Neural cell (in vitro differentiated cells): ENCODE measurements at regions not wholly inside any gene's neighbourhood (a gene's known extent, or its start where the extent isn't known, plus 50 kb on each side); places are given as distances from the start of the nearest gene placed in this dataset.

Experiments used
- H2AFZ ChIP-seq: fragments of 200-600, 300-800 bp; sonication (generic), shearing (Covaris generic); 2 replicates; pipeline ENCODE4 v1.6.0; 2014; ENCODE audit warnings: low read depth, mild to moderate bottlenecking, antibody characterized with exemption, low read length, moderate library complexity
- H3F3A ChIP-seq: fragments of 200-600 bp; shearing (Covaris generic); 2 replicates; pipeline ENCODE4 v1.6.1; 2016; ENCODE audit warnings: mild to moderate bottlenecking, moderate library complexity, mixed read lengths, antibody characterized with exemption, low read length; ENCODE audit not compliant: insufficient read depth, poor library complexity, severe bottlenecking
- H3K27ac ChIP-seq: fragments of 200-600, 300-800 bp; sonication (generic), shearing (Covaris generic); 2 replicates; pipeline ENCODE4 v1.5.1; 2014; ENCODE audit warnings: mild to moderate bottlenecking, low read length, moderate library complexity
- H3K27me3 ChIP-seq: fragments of 300-800, 200-600 bp; sonication (generic), shearing (Covaris generic); 2 replicates; pipeline ENCODE4 v1.6.0; 2014; ENCODE audit warnings: mild to moderate bottlenecking, low read depth, low read length, moderate library complexity; ENCODE audit not compliant: insufficient read depth
- H3K36me3 ChIP-seq: fragments of 300-800, 200-600 bp; sonication (generic), shearing (Covaris generic); 2 replicates; pipeline ENCODE4 v1.5.1; 2014; ENCODE audit warnings: mild to moderate bottlenecking, antibody characterized with exemption, low read length, moderate library complexity; ENCODE audit not compliant: insufficient read depth
- H3K4me2 ChIP-seq: fragments of 300-800, 200-600 bp; sonication (generic), shearing (Covaris generic); 2 replicates; pipeline ENCODE4 v1.6.0; 2014; ENCODE audit warnings: mild to moderate bottlenecking, low read length
- H3K4me3 ChIP-seq: fragments of 300-800, 200-600 bp; sonication (generic), shearing (Covaris generic); 2 replicates; pipeline ENCODE4 v1.5.1; 2014; ENCODE audit warnings: mild to moderate bottlenecking, low read length, moderate library complexity
- H3K79me2 ChIP-seq: fragments of 200-600 bp; shearing (Covaris generic); replicated peaks from 2 replicates; pipeline ENCODE4 v1.6.0; 2014; ENCODE audit warnings: mild to moderate bottlenecking, low read length, moderate library complexity; ENCODE audit not compliant: insufficient read depth
- H3K9ac ChIP-seq: fragments of 300-800, 200-600 bp; sonication (generic), shearing (Covaris generic); 2 replicates; pipeline ENCODE4 v1.6.1; 2016; ENCODE audit warnings: mild to moderate bottlenecking, low read length, mixed read lengths
- H3K9me2 ChIP-seq: fragments of 200-600 bp; shearing (Covaris generic); 2 replicates; pipeline ENCODE4 v1.6.1; 2016; ENCODE audit warnings: mild to moderate bottlenecking, low read length, mixed read lengths; ENCODE audit not compliant: insufficient read depth
- H3K9me3 ChIP-seq: fragments of 200-600, 300-800 bp; sonication (generic), shearing (Covaris generic); 2 replicates; pipeline ENCODE4 v1.6.1; 2016; ENCODE audit warnings: mild to moderate bottlenecking, mixed run types, low read length, moderate library complexity, mixed read lengths
- H4K20me1 ChIP-seq: fragments of 200-600 bp; shearing (Covaris generic); 2 replicates; pipeline ENCODE4 v1.6.1; 2016; ENCODE audit warnings: mild to moderate bottlenecking, mixed run types; ENCODE audit not compliant: insufficient read depth
- CTCF ChIP-seq: fragments of 450-650 bp; IDR thresholded peaks from 2 replicates; pipeline ENCODE4 v1.5.1; 2014; ENCODE audit warnings: antibody characterized with exemption, mild to moderate bottlenecking, moderate library complexity; ENCODE audit not compliant: poor library complexity, severe bottlenecking
- EP300 ChIP-seq: fragments of 450-650 bp; conservative IDR thresholded peaks from 2 replicates; pipeline ENCODE4 v1.6.1; 2014; ENCODE audit warnings: antibody characterized with exemption, mild to moderate bottlenecking, moderate library complexity; ENCODE audit not compliant: poor library complexity, severe bottlenecking
- EZH2 ChIP-seq: fragments of 200-600, 300-800 bp; shearing (Covaris generic), sonication (generic); IDR thresholded peaks from 2 replicates; pipeline ENCODE4 v1.6.1; 2014; ENCODE audit warnings: antibody characterized with exemption, low read length, borderline replicate concordance, mild to moderate bottlenecking; ENCODE audit not compliant: insufficient read depth, poor library complexity, severe bottlenecking
- MXI1 ChIP-seq: fragments of 450-650 bp; conservative IDR thresholded peaks from 2 replicates; pipeline ENCODE4 v1.6.1; 2014; ENCODE audit warnings: antibody characterized with exemption, mild to moderate bottlenecking; ENCODE audit not compliant: poor library complexity, severe bottlenecking
- POLR2AphosphoS5 ChIP-seq: IDR thresholded peaks from 2 replicates; pipeline ENCODE4 v1.6.1; 2012
- RAD21 ChIP-seq: fragments of 450-650 bp; conservative IDR thresholded peaks from 2 replicates; pipeline ENCODE4 v1.6.1; 2014; ENCODE audit warnings: antibody characterized with exemption, mild to moderate bottlenecking, moderate library complexity
- REST ChIP-seq: IDR thresholded peaks from 2 replicates; pipeline ENCODE4 v1.6.1; 2012; ENCODE audit warnings: borderline replicate concordance
- SMC3 ChIP-seq: fragments of 450-650 bp; conservative IDR thresholded peaks from 2 replicates; pipeline ENCODE4 v1.6.1; 2014; ENCODE audit warnings: antibody characterized with exemption, mild to moderate bottlenecking, moderate library complexity; ENCODE audit not compliant: poor library complexity
- TAF1 ChIP-seq: IDR thresholded peaks from 2 replicates; pipeline ENCODE4 v1.6.1; 2012; ENCODE audit warnings: low read depth

DNA sequence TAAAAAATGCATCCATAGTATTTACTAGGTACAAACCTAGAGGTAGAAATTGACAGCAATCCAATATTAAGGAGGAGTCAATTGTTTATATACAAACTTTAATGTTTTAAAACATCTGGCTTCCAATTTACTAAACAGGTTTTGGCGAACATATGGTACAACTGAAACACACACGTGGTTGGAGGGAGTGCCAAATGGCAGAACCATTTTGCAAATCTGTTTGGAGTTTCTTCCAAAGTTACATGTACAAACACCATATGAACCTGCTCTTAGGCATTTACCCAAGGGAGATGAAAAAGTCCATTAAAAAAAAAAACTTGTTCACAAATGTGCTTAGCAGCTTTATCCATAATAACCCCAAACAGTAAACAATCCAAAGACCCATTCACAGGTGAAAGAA is 159.8 kb upstream of the MYOCD start:
- Histone ChIP-seq H3K27ac (no peak overlapping the region), H3K9ac (no peak overlapping the region), H3K36me3 (no peaks in the 10 kb centered on the region), H4K20me1 (no peaks in the 10 kb centered on the region), H3K4me2 (no peak overlapping the region), H3K9me3 (no peaks in the 10 kb centered on the region), H3K4me3 (no peak overlapping the region), H3K79me2 (no peaks in the 10 kb centered on the region), H3K9me2 (no peaks in the 10 kb centered on the region), H3F3A (no peaks in the 10 kb centered on the region), H2AFZ (no peak overlapping the region), H3K27me3 (no peaks in the 10 kb centered on the region)
- TF ChIP-seq EZH2 = no peak
- no peak for TF ChIP-seq SMC3
- TF ChIP-seq CTCF = no peak
- TF ChIP-seq EP300 = no peak
- no peak for TF ChIP-seq POLR2AphosphoS5
- no peak for TF ChIP-seq REST
- no peak for TF ChIP-seq TAF1
- TF ChIP-seq MXI1 = no peak

DNA sequence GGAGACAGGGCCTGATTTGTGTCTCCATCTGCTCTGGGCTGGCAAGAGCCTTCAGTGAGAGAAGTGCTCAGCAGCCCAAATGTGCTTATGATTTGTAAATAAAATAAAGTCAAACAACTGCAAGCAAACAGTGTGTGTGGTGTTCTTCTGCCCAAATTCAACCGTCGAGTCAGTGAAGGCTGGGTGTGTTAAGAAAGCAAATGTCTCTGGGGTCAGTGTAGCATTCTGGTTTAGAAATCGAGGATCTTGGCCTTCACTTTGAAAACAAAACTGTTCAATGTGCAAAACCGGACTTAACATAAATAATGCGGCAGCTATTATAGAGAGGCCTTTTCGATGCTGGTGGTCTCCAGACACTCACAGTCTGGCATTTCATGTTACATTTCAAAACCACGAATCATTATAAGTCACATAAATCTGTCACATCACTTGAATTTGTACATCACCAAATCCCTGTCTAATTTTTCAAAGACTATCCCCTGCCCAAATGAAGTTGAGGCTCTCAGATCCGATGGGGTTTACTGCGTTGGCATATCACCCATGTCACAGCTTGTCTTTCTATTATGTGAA is 158.6 kb upstream of the MYOCD start:
- Histone ChIP-seq H3K9me3 (no peaks in the 10 kb centered on the region), H4K20me1 (no peaks in the 10 kb centered on the region), H3K27ac (no peak overlapping the region), H3K27me3 (no peaks in the 10 kb centered on the region), H2AFZ (no peak overlapping the region), H3K79me2 (no peaks in the 10 kb centered on the region), H3K9ac (no peak overlapping the region), H3K4me2 (no peak overlapping the region), H3K9me2 (no peaks in the 10 kb centered on the region), H3F3A (no peaks in the 10 kb centered on the region), H3K4me3 (no peak overlapping the region), H3K36me3 (no peaks in the 10 kb centered on the region)
- no peak for TF ChIP-seq REST
- TF ChIP-seq RAD21 = no peak
- TF ChIP-seq TAF1 = no peak
- no peak for TF ChIP-seq CTCF
- no peak for TF ChIP-seq EZH2
- no peak for TF ChIP-seq SMC3
